HepG2 (cell line): ENCODE measurements at regions not wholly inside any gene's neighbourhood (a gene's known extent, or its start where the extent isn't known, plus 50 kb on each side); places are given as distances from the start of the nearest gene placed in this dataset.

ENCODE experiments used
- ATAC-seq: fragments of 200-7000 bp; cut with Tn5 transposase; 3 replicates; pipeline ENCODE4 v1.9.1; 2020; ENCODE audit warnings: mild to moderate bottlenecking, moderate library complexity
- BruUV-seq: library from RNA; stranded (reverse); fragments of 400-500 nt; replicated peaks from 2 replicates; lab custom pipeline; 2021; lab: Mats Ljungman, UMichigan
- CTCF ChIA-PET: fragments of 300-600 bp; formaldehyde crosslinking; extraction: SDS; loops from one replicate; lab custom pipeline; 2021; ENCODE audit warnings: low total read pairs, inconsistent platforms, low intra/inter-chr PET ratio; lab: Yijun Ruan, JAX
- POLR2A ChIA-PET: fragments of 350-600 bp; sonication (Branson Sonifier 250); formaldehyde crosslinking; loops from one replicate; lab custom pipeline; 2020; ENCODE audit warnings: antibody characterized with exemption, inconsistent platforms; lab: Yijun Ruan, JAX
- DNase-seq: peaks from one replicate; pipeline ENCODE4 v3.0.0-alpha.2; 2015; ENCODE audit warnings: low spot score
- FAIRE-seq: peaks from 3 replicates; lab custom pipeline; 2011; peaks lifted over from hg19 to GRCh38; lab: Jason Lieb, UNC
- H2AFZ ChIP-seq: one replicate; pipeline ENCODE4 v1.6.1; 2011; ENCODE audit warnings: low read length, inconsistent platforms
- H3K27ac ChIP-seq: fragments of 300-600 bp; 3 replicates; pipeline ENCODE4 v1.8.0; 2011; ENCODE audit warnings: mixed run types, mild to moderate bottlenecking, mixed read lengths, low read length, inconsistent platforms; ENCODE audit not compliant: insufficient read depth; ENCODE audit errors: extremely low read length
- H3K27me3 ChIP-seq, 2 experiments: fragments of 200-600 bp in 1 of 2; 2 replicates in 1 of 2; 3 replicates in 1 of 2; pipeline versions ENCODE4 v1.6.0 to v1.8.0; 2011; ENCODE audit warnings: low read length in 2 of 2, mild to moderate bottlenecking in 2 of 2, moderate library complexity in 2 of 2, inconsistent platforms in 1 of 2; ENCODE audit not compliant: insufficient read depth in 2 of 2, control insufficient read depth in 1 of 2
- H3K36me3 ChIP-seq, 2 experiments: fragments of 200-600 bp in 1 of 2; replicated peaks in 1 of 2; 2 replicates in 1 of 2; 3 replicates in 1 of 2; pipeline versions ENCODE4 v1.5.1 to v1.8.0; 2011; ENCODE audit warnings: low read length in 2 of 2, inconsistent platforms in 1 of 2; ENCODE audit not compliant: insufficient read depth in 2 of 2, control insufficient read depth in 1 of 2
- H3K4me1 ChIP-seq: 2 replicates; pipeline ENCODE4 v1.5.1; 2012; ENCODE audit warnings: low read length, inconsistent platforms; ENCODE audit not compliant: insufficient read depth
- H3K4me2 ChIP-seq: 2 replicates; pipeline ENCODE4 v1.6.0; 2011; ENCODE audit warnings: low read depth, low read length, inconsistent platforms
- H3K4me3 ChIP-seq, 3 experiments: fragments of 200-600 bp in 1 of 3; sonication (generic), shearing (Covaris generic) in 1 of 3; replicated peaks in 1 of 3; 2 replicates each; pipeline ENCODE4 v1.5.1; 2011 to 2016; ENCODE audit warnings: low read length in 3 of 3, inconsistent platforms in 2 of 3, low read depth in 2 of 3, mild to moderate bottlenecking in 2 of 3, control low read depth in 1 of 3, mixed read lengths in 1 of 3; ENCODE audit not compliant: insufficient read depth in 1 of 3
- H3K79me2 ChIP-seq: one replicate; pipeline ENCODE4 v1.6.1; 2011; ENCODE audit warnings: low read length, inconsistent platforms; ENCODE audit not compliant: insufficient read depth
- H3K9ac ChIP-seq: 2 replicates; pipeline ENCODE4 v1.6.0; 2011; ENCODE audit warnings: mild to moderate bottlenecking, low read depth, low read length, inconsistent platforms; ENCODE audit not compliant: insufficient read depth
- H3K9me3 ChIP-seq: 2 replicates; pipeline ENCODE4 v1.5.1; 2012; ENCODE audit warnings: mild to moderate bottlenecking, low read length
- H4K20me1 ChIP-seq: 2 replicates; pipeline ENCODE4 v1.6.0; 2011; ENCODE audit warnings: inconsistent platforms, mild to moderate bottlenecking, low read length, moderate library complexity; ENCODE audit not compliant: insufficient read depth
- ARID2 ChIP-seq: sonication (generic); formaldehyde crosslinking; IDR thresholded peaks from 2 replicates; pipeline ENCODE4 v1.8.1; 2022; ENCODE audit warnings: mild to moderate bottlenecking, missing genetic modification reagents, borderline replicate concordance
- GPN1 ChIP-seq: sonication (generic); formaldehyde crosslinking; IDR thresholded peaks from 2 replicates; pipeline ENCODE4 v1.5.1; 2020; ENCODE audit warnings: missing genetic modification reagents, borderline replicate concordance
- MAZ ChIP-seq, 2 experiments: sonication (generic) in 1 of 2; formaldehyde crosslinking in 1 of 2; IDR thresholded peaks; 2 replicates each; pipeline versions ENCODE4 v1.5.0 to v1.6.1; 2012 to 2020; ENCODE audit warnings: low read depth in 2 of 2, mild to moderate bottlenecking in 2 of 2, borderline replicate concordance in 1 of 2, improper control_type of control experiment in 1 of 2, low read length in 1 of 2, missing genetic modification reagents in 1 of 2, moderate library complexity in 1 of 2
- MBD4 ChIP-seq: IDR thresholded peaks from 2 replicates; pipeline ENCODE4 v1.6.1; 2012; ENCODE audit warnings: low read length, inconsistent platforms, borderline replicate concordance
- RFX5 ChIP-seq: IDR thresholded peaks from 2 replicates; pipeline ENCODE4 v1.6.1; 2011; ENCODE audit warnings: low read depth, low read length, improper control_type of control experiment
- SRF ChIP-seq: IDR thresholded peaks from 2 replicates; pipeline ENCODE4 v1.6.1; 2011; ENCODE audit warnings: mild to moderate bottlenecking, low read depth, low read length, moderate library complexity
- TBX3 ChIP-seq: fragments of 450-650 bp; IDR thresholded peaks from 2 replicates; pipeline ENCODE4 v1.6.1; 2017; ENCODE audit warnings: antibody characterized with exemption, mild to moderate bottlenecking, inconsistent platforms, borderline replicate concordance
- ZFP1 ChIP-seq: IDR thresholded peaks from 2 replicates; pipeline ENCODE4 v1.6.1; 2016
- ZFP41 ChIP-seq: sonication (generic); formaldehyde crosslinking; IDR thresholded peaks from 2 replicates; pipeline ENCODE4 v1.4.0; 2020; ENCODE audit warnings: mild to moderate bottlenecking, missing genetic modification reagents, borderline replicate concordance
- ZNF232 ChIP-seq: sonication (generic); formaldehyde crosslinking; IDR thresholded peaks from 2 replicates; pipeline ENCODE4 v1.4.0; 2020; ENCODE audit warnings: missing genetic modification reagents, borderline replicate concordance
- ZNF264 ChIP-seq: sonication (generic); formaldehyde crosslinking; IDR thresholded peaks from 2 replicates; pipeline ENCODE4 v1.4.0; 2020; ENCODE audit warnings: missing genetic modification reagents
- ZNF275 ChIP-seq: sonication (generic); formaldehyde crosslinking; IDR thresholded peaks from 2 replicates; pipeline ENCODE4 v1.8.0; 2022; ENCODE audit warnings: missing genetic modification reagents, mild to moderate bottlenecking, inconsistent platforms, borderline replicate concordance
- ZNF350 ChIP-seq: sonication (generic); formaldehyde crosslinking; IDR thresholded peaks from 2 replicates; pipeline ENCODE4 v1.4.0; 2020; ENCODE audit warnings: mild to moderate bottlenecking, low read depth, missing genetic modification reagents, borderline replicate concordance
- ZNF674 ChIP-seq: sonication (generic); formaldehyde crosslinking; IDR thresholded peaks from 2 replicates; pipeline ENCODE4 v1.5.0; 2020; ENCODE audit warnings: low read depth, mild to moderate bottlenecking, missing genetic modification reagents
- ZNF704 ChIP-seq: sonication (generic); formaldehyde crosslinking; IDR thresholded peaks from 2 replicates; pipeline ENCODE4 v1.8.1; 2023; ENCODE audit warnings: mild to moderate bottlenecking, inconsistent platforms, moderate library complexity, missing genetic modification reagents, borderline replicate concordance
- ZNF788 ChIP-seq: sonication (generic); formaldehyde crosslinking; IDR thresholded peaks from 2 replicates; pipeline ENCODE4 v1.5.0; 2020; ENCODE audit warnings: mild to moderate bottlenecking, missing genetic modification reagents, borderline replicate concordance
- WGBS: methylation state at CpG from one replicate; pipeline ENCODE4 v1.1.6; 2017; ENCODE audit warnings: low lambda C conversion rate; 5-methylcytosine and 5-hydroxymethylcytosine counted together
- in situ Hi-C: cut with HindIII; loops from 2 replicates; pipeline ENCODE4 v1.10.0; 2017; ENCODE audit warnings: low pct_unique_long_range_greater_than_20kb; ENCODE audit not compliant: extremely low pct_ligation_motif_present
- intact Hi-C: fragments of 100-400 bp; cut with micrococcal nuclease; formaldehyde crosslinking; loops from one replicate; pipeline ENCODE4 v1.10.0; 2022; ENCODE audit not compliant: unreplicated experiment

GRCh38 chrX:5756616-5757015 is 472.1 kb downstream of the NLGN4X start:
- BruUV-seq = no TSS peak

More at GRCh38 chrX:5756616-5757015, 472.1 kb downstream of the NLGN4X start:
- Histone ChIP-seq H3K27ac (no peak overlapping the region), H3K4me2 (no peak overlapping the region), H3K4me1 (no peaks in the 10 kb centered on the region), H2AFZ (no peak overlapping the region), H3K9ac (no peak overlapping the region), H3K9me3 (peaks cover 42% of the 10 kb centered on the region; the same call in 1 of the 2 replicates)
- FAIRE-seq = no peak
- POLR2A ChIA-PET = no interaction called here
- intact Hi-C loops = no loop called here
- 4% methylated on average over 4 of the region's 4 CpGs for WGBS
- no peak for TF ChIP-seq MAZ (IDR thresholded peaks at IDR 0.05; ENCODE audit: borderline replicate concordance, low read depth, low read length)
- no peak for TF ChIP-seq MAZ (CRISPR knock-in tag; IDR thresholded peaks at IDR 0.05; ENCODE audit: low read depth)
- TF ChIP-seq ZFP1 (CRISPR knock-in tag) = no peak
- TF ChIP-seq ZNF788 (CRISPR knock-in tag) = no peak
- TF ChIP-seq TBX3 = no peak
- TF ChIP-seq ZFP41 (CRISPR knock-in tag) = no peak
- no peak for TF ChIP-seq MBD4
- TF ChIP-seq ARID2 (CRISPR knock-in tag) = no peak
- no peak for TF ChIP-seq ZNF232 (CRISPR knock-in tag)
- TF ChIP-seq ZNF350 = no peak
- no peak for TF ChIP-seq ZNF704 (CRISPR knock-in tag)
- TF ChIP-seq SRF = no peak
- no peak for TF ChIP-seq GPN1 (CRISPR knock-in tag)
- TF ChIP-seq ZNF674 = no peak
- no peak for TF ChIP-seq ZNF264 (CRISPR knock-in tag)
- TF ChIP-seq RFX5 = no peak
- TF ChIP-seq ZNF275 (CRISPR knock-in tag) = no peak
- TF ChIP-seq, all 625 proteins: peak for 0
- Histone ChIP-seq H3K27me3 (no peaks in the 10 kb centered on the region), H3K79me2 (no peaks in the 10 kb centered on the region), H3K36me3 (no peaks in the 10 kb centered on the region), H4K20me1 (no peaks in the 10 kb centered on the region), H3K4me3 (no peak overlapping the region)
- in situ Hi-C loops = no loop called here
- CTCF ChIA-PET = no interaction called here
- ATAC-seq (no peak), DNase-seq (no peak)
